Suprapubic skin (tissue), 3 donors: ENCODE measurements at regions not wholly inside any gene's neighbourhood (a gene's known extent, or its start where the extent isn't known, plus 50 kb on each side); places are given as distances from the start of the nearest gene placed in this dataset.

Experiments
- POLR2AphosphoS5 ChIP-seq, 3 donors: sonication (generic); formaldehyde crosslinking; IDR thresholded peaks; one replicate each; pipeline ENCODE4 v1.6.1; 2017; ENCODE audit warnings: antibody characterized with exemption in 3 of 3
- TF ChIP-seq, protein P1 (sequence below), 2 donors: fragments of 200-600 bp in 1 of 2; fragments of 450-650 bp in 1 of 2; sonication (generic) in 1 of 2; IDR thresholded peaks; one replicate each; pipeline ENCODE4 v1.5.1; 2016 to 2019; ENCODE audit warnings: antibody characterized with exemption in 2 of 2, mild to moderate bottlenecking in 1 of 2, moderate library complexity in 1 of 2

DNA sequence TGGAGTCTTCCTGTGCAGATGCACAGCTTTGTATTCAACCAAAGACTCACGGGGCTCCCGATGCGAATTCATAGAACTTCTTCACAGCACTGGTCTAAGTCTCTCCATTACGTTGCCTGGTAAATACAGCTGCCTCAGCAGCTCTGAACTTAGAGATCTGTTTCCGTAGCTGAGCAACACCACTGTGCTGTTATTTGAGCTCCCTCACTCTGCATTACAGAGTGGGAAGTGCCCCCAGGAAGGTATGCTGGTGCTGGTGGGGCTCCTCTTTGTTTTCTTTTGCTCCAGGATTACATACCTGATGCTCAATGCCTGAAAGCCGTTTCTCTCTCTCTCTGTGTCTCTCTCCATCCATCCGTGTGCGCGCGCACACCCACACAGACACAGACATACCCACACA is 227.5 kb upstream of the RMST start:
- TF ChIP-seq, protein P1, sequence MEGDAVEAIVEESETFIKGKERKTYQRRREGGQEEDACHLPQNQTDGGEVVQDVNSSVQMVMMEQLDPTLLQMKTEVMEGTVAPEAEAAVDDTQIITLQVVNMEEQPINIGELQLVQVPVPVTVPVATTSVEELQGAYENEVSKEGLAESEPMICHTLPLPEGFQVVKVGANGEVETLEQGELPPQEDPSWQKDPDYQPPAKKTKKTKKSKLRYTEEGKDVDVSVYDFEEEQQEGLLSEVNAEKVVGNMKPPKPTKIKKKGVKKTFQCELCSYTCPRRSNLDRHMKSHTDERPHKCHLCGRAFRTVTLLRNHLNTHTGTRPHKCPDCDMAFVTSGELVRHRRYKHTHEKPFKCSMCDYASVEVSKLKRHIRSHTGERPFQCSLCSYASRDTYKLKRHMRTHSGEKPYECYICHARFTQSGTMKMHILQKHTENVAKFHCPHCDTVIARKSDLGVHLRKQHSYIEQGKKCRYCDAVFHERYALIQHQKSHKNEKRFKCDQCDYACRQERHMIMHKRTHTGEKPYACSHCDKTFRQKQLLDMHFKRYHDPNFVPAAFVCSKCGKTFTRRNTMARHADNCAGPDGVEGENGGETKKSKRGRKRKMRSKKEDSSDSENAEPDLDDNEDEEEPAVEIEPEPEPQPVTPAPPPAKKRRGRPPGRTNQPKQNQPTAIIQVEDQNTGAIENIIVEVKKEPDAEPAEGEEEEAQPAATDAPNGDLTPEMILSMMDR (IDR thresholded peaks at IDR 0.05), result no peak
- no peak for TF ChIP-seq POLR2AphosphoS5 (IDR thresholded peaks at IDR 0.05)
